22Rv1 (cell line): ENCODE measurements at regions not wholly inside any gene's neighbourhood (a gene's known extent, or its start where the extent isn't known, plus 50 kb on each side); places are given as distances from the start of the nearest gene placed in this dataset.
"Not testable (repeated sequence)": the region's sequence is repeated elsewhere in the genome, so short reads cannot be mapped to it uniquely, and the experiment has no call there.

Experiments used
- H3K27ac ChIP-seq: fragments of 450-650 bp; 2 replicates; pipeline ENCODE4 v1.5.1; 2017
- ZFX ChIP-seq: fragments of 450-650 bp; IDR thresholded peaks from 2 replicates; pipeline ENCODE4 v1.6.1; 2017; ENCODE audit warnings: antibody characterized with exemption, borderline replicate concordance
- TF ChIP-seq, protein P1 (sequence below): fragments of 450-650 bp; IDR thresholded peaks from 2 replicates; pipeline ENCODE4 v1.5.1; 2017; ENCODE audit warnings: mild to moderate bottlenecking

DNA sequence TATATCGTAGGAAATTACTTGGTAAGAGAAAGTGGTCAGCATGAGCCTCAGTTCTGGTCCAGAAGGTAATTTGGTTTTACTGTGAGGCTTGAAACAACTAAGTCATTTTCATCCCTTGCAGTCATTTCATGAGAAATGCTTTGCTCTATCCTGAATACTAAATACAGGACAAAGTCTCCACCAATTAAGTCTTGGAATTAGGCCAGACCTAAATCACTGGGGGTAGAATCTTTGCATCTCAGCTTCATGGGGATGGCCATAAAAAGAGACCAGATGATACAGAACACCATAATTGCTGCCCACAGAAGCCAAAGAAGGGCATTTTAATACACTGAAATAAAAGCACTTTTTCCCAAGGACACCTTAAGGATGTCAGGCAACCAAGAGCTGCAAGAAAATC is 277.9 kb upstream of the DCN start:
- TF ChIP-seq, protein P1, sequence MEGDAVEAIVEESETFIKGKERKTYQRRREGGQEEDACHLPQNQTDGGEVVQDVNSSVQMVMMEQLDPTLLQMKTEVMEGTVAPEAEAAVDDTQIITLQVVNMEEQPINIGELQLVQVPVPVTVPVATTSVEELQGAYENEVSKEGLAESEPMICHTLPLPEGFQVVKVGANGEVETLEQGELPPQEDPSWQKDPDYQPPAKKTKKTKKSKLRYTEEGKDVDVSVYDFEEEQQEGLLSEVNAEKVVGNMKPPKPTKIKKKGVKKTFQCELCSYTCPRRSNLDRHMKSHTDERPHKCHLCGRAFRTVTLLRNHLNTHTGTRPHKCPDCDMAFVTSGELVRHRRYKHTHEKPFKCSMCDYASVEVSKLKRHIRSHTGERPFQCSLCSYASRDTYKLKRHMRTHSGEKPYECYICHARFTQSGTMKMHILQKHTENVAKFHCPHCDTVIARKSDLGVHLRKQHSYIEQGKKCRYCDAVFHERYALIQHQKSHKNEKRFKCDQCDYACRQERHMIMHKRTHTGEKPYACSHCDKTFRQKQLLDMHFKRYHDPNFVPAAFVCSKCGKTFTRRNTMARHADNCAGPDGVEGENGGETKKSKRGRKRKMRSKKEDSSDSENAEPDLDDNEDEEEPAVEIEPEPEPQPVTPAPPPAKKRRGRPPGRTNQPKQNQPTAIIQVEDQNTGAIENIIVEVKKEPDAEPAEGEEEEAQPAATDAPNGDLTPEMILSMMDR: no peak
- TF ChIP-seq ZFX: no peak
- H3K27ac ChIP-seq: no peak overlapping the region

DNA sequence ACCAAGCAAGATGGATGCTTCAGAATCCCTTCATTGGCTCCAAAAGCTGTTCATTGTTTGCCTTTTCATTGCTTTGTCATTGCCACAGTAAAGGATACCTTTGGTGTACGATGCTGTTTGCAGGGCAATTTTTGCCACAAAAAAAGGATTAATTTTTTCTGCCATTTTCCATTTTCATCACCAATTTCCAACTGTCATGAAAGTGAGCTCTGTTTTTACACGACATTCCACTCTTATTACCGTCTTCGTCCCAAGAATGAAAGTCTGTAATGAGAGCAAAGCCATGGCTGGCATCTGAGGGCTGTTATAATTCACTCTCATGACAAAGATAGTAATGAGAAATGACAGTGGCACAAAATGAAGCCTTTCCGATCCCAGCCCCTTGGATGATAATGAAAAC is 272.7 kb upstream of the DCN start:
- no peak overlapping the region for H3K27ac ChIP-seq
- TF ChIP-seq, protein P1: no peak

DNA sequence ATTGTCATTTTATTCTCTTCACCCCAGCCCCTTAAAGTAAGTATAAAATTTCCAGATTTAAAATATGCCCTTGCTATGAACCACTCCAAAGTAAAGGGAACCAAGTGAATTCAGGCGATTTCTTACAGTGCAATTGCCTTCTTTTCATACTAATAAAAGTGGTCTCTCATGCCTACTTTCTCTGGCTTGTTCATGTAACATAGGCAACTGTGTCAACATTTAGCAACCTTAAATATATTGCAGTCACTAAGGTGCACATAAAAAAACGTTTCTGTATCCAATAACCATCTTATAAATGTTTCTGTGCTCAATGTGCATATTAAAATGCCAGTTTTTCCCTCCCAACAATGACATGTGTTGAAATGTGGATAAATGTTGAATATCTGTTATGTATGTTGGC is 271.6 kb upstream of the DCN start:
- H3K27ac ChIP-seq: no peak overlapping the region
- no peak for TF ChIP-seq ZFX
- TF ChIP-seq, protein P1: no peak

DNA sequence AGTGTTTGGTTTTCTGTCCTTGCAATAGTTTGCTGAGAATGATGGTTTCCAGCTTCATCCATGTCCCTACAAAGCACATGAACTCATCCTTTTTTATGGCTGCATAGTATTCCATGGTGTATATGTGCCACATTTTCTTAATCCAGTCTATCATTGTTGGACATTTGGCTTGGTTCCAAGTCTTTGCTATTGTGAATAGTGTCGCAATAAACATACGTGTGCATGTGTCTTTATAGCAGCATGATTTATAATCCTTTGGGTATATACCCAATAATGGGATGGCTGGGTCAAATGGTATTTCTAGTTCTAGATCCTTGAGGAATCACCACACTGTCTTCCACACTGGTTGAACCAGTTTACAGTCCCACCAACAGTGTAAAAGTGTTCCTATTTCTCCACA is 269.8 kb upstream of the DCN start:
- H3K27ac ChIP-seq: not testable (repeated sequence)

DNA sequence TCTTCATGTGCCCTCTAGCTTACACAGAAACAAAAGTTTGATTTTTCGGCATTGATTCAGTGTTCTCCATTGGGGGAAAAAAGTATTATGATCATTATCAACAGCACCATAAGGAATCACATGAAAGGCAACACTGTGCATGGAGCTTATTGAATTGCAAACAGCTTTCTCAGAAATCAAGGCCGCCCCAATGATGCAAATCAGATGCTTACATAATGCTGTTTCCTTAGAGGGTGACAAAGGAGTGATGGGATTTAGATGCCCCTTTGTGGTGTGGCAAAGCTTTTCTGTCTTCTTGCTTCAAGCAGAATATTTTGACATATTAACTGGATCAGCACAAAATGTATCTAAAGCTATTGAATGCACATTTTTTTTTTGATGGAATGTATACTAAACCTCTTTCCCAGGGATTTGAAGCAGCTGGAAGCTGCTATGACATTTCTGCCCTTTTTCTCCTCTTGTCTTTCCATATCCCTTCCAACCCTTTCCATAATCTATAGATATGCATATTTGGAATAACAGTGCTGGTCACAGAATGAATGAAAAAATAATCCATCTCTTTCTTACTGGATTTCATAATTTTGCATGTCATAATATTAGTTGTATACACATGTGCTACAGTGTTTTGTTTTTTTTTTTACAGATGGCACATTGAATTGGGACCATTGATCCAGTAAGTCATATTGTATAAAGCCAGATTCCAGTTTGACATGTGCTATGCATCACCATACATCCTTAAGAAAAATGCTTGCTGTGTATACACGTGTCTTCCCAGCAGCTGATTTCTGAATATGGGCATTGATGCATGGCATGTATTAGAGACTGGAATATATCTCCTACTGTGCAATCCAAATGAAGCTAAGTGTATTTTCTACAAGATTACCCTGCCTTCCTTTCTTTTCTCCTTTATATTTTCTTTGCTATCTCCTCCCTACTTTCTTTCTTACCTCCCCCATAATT is 259.7 kb upstream of the DCN start:
- no peak overlapping the region for H3K27ac ChIP-seq
- TF ChIP-seq, protein P1: no peak
- TF ChIP-seq ZFX: no peak

DNA sequence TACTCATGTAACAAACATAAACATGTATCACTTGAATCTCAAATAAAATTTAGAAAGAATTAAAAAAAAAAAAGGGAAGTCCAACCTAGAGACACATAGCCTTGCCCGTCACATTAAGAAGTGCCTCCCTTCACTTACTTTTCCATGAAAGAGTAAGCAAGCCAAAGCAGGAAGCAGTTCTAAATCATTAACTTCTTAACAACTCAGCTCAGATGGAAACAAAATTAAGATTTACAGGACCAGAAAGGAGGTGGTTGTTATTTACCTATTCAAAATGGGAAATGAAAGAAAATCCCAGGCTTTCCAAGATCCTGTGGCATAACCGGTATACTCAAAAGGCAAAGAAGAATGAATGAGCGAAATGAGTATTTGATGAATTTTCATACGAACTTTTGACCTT is 258.6 kb upstream of the DCN start:
- TF ChIP-seq, protein P1: no peak
- no peak for TF ChIP-seq ZFX
- H3K27ac ChIP-seq: no peak overlapping the region

DNA sequence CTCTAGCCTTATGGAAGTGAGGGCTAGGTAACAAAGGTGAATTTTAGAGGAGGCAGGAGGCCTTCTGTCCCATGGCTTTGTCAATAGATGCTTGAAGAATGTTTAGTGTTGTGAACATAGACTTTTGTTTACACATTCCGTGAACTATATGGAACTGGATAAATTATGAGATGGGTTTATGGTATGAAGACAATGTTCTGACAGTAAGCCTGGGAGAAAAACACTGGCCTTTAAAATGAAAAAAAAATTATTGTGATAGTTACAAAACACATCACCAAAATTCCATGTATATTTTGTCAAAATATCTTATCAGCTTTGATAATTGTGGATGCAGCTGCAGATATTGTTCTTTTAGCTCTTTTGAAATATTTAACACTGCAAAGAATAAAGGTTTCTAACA is 251.5 kb upstream of the DCN start:
- TF ChIP-seq, protein P1: no peak
- TF ChIP-seq ZFX: no peak
- H3K27ac ChIP-seq: no peak overlapping the region
